Body of pancreas (tissue), 4 donors: ENCODE measurements at regions not wholly inside any gene's neighbourhood (a gene's known extent, or its start where the extent isn't known, plus 50 kb on each side); places are given as distances from the start of the nearest gene placed in this dataset.

ENCODE experiments used
- POLR2A ChIP-seq, 3 donors: fragments of 450-650 bp; IDR thresholded peaks; one replicate each; pipeline ENCODE4 v1.6.1; 2016; ENCODE audit warnings: antibody characterized with exemption in 3 of 3, mild to moderate bottlenecking in 2 of 3
- TF ChIP-seq, protein P1 (sequence below), 7 experiments: fragments of 450-650 bp in 4 of 7; fragments of 200-600 bp in 3 of 7; sonication (generic) in 3 of 7; IDR thresholded peaks; one replicate each; pipeline ENCODE4 v1.5.1; 2016 to 2019; ENCODE audit warnings: antibody characterized with exemption in 7 of 7

DNA sequence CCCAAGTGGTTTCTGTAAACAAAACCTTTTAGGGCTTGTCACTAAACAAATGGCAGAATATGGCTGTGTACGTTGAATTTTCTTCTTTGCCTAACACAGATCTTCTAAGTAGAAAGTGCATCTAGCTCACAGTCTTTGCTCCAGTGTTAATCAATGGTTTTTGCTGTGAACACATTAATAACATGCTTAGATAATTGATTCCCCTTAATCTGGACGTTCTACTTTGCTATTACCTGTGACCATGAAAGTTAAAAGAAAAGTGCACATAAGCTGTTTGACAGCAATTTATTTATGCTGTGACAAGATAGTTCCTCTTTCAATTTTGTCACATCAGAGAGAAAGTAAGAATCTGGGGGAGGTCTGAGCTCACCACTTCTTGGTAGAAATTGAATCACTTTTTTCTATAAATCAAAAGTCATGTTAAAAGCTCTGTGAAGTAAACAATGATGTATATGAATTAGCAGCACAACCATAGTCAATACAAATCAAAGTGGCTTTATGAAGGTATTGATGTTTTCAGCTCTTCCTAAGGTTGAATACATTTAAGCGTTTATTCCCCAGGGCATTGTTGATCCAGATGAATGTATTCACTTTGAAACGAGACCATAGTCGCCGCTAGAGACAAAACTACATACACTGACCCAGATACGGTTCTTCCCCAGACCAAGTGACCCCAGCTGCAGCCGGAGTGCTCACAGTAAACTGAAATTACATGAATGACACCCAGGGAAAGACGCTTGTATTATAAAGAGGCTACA is 174.6 kb upstream of the ZNF608 start:
- TF ChIP-seq, protein P1, sequence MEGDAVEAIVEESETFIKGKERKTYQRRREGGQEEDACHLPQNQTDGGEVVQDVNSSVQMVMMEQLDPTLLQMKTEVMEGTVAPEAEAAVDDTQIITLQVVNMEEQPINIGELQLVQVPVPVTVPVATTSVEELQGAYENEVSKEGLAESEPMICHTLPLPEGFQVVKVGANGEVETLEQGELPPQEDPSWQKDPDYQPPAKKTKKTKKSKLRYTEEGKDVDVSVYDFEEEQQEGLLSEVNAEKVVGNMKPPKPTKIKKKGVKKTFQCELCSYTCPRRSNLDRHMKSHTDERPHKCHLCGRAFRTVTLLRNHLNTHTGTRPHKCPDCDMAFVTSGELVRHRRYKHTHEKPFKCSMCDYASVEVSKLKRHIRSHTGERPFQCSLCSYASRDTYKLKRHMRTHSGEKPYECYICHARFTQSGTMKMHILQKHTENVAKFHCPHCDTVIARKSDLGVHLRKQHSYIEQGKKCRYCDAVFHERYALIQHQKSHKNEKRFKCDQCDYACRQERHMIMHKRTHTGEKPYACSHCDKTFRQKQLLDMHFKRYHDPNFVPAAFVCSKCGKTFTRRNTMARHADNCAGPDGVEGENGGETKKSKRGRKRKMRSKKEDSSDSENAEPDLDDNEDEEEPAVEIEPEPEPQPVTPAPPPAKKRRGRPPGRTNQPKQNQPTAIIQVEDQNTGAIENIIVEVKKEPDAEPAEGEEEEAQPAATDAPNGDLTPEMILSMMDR (IDR thresholded peaks at IDR 0.05) = no peak
- TF ChIP-seq POLR2A (IDR thresholded peaks at IDR 0.05) = no peak
